Activated CD4-positive, alpha-beta T cell treated with anti-CD3 and anti-CD28 coated beads for 4 hours (primary cell): ENCODE measurements at regions not wholly inside any gene's neighbourhood (a gene's known extent, or its start where the extent isn't known, plus 50 kb on each side); places are given as distances from the start of the nearest gene placed in this dataset.
"Not testable (repeated sequence)": the region's sequence is repeated elsewhere in the genome, so short reads cannot be mapped to it uniquely, and the experiment has no call there.

Experiments
- DNase-seq, 2 donors: peaks; one replicate each; pipeline ENCODE4 v3.0.0-alpha.2; 2020

DNA sequence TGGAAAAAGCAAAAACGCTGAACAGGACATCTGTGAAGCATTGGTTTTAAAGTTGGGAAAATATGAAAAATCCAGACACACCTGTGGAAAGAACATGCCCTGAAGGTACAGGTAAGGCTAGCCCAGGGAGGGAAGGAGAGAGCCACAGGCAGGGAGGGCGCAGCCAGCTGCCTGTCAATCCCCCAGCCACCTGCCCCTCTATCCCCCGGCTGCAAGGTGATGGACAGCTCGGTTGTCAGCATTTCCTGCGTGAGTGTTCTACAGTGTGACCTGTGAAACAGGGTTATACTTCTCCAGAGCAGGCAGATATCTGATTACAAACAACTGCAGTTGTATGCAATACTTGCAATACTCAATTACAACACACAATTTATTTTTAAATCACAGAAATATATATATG lies 358.1 kb downstream of the SMOC2 start:
- DNase-seq, result no peak

DNA sequence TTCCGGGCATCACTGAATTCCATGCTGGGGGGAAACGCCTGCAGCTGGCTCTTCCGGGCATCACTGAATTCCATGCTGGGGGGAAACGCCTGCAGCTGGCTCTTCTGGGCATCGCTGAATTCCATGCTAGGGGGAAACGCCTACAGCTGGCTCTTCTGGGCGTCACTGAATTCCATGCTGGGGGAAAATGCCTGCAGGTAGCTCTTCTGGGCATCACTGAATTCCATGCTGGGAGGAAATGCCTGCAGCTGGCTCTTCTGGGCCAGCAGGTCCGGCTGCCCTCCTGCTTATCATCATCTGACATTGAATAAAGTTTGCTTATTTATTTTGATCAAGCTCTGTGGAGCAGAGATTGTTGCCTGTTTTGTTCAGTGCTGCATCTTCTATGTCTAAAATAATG lies 355.1 kb downstream of the SMOC2 start:
- no peak for DNase-seq

DNA sequence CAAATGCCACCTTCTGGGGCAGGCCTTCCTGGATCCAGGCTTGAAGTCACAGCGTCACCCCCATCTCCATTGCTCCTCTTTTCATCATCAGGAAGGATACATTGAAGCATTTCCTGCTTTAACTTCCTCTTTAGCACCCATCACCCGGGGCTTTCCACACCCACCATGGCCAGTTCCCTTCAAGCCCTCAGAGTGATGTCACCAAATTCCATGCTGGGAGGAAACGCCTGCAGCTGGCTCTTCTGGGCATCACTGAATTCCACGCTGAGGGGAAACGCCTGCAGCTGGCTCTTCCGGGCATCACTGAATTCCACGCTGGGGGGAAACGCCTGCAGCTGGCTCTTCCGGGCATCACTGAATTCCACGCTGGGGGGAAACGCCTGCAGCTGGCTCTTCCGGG lies 354.6 kb downstream of the SMOC2 start:
- not testable (repeated sequence) for DNase-seq

DNA sequence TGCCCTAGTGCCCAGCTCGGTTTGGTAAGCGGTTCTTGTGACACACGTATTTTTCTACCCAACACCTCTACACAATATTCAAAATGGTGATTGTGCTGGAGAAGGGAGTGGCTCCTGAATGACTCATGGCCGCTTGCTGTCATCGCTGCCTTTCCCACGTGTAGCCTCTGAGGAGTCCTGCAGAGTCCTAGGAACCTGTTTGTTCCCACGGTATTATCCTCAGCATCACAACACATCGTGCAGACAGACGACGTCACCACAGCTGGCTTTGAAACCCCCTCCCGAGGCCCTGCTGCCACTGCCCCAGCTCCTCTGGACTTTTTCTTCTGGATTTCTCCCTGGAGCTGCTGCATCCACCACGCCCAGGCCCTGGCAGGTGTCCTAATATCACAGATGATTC lies 353.5 kb downstream of the SMOC2 start:
- no peak for DNase-seq

DNA sequence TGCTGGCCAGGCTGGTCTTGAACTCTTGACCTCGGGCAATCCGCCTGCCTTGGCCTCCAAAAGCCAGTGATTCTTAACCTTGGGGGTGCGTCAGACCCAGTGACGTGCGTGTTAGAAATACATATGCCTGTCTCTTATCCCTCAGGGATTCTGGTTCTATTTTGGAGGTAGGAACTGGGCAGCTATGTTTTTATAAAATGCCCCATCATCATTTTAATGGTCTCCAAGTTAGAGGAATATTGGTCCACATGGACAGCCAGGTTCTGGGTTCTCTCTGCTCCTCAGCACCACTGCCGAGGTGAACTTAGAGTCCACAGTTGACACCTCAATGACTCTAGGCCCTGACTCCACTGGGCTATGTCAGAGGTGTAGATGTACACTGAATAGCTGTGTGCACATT lies 352.7 kb downstream of the SMOC2 start:
- DNase-seq, result no peak

DNA sequence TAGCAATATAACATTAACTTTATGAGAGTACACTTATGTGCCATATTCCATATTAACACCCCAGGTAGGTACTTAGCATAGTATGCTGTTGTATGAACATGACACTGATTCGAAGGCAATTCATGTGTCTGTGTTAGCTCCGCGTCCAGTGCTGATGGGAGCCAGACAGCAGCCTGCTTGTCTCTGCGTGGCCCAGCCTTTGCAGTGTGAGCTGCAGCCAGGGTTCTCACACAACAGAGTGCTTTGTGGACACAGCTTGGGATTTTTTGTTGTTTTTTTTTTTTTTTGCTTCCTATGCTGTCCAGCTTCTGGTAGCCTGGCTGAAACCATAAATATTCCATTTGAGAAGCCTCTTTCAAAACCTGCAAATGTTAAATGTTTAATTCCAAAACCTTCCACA lies 350.9 kb downstream of the SMOC2 start:
- no peak for DNase-seq

DNA sequence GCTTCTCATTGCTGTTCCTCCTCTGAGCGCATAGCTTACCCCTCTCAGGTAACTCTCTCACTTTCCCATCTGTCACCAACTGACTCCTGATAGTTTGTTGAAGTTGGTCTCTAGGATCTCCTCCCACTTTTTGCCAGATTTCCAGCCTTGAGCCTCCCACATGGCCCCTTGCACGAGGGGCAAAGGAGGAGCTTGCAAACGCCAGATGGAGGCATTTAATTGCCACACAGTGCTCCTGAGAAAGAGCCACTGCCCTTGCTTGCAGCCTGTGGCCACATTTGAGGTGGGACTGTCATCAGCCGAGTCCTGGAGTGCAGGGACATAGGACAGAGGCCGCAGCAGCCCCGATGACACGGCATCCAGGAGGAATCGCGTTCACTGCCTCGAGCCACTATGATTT lies 348.7 kb downstream of the SMOC2 start:
- no peak for DNase-seq

DNA sequence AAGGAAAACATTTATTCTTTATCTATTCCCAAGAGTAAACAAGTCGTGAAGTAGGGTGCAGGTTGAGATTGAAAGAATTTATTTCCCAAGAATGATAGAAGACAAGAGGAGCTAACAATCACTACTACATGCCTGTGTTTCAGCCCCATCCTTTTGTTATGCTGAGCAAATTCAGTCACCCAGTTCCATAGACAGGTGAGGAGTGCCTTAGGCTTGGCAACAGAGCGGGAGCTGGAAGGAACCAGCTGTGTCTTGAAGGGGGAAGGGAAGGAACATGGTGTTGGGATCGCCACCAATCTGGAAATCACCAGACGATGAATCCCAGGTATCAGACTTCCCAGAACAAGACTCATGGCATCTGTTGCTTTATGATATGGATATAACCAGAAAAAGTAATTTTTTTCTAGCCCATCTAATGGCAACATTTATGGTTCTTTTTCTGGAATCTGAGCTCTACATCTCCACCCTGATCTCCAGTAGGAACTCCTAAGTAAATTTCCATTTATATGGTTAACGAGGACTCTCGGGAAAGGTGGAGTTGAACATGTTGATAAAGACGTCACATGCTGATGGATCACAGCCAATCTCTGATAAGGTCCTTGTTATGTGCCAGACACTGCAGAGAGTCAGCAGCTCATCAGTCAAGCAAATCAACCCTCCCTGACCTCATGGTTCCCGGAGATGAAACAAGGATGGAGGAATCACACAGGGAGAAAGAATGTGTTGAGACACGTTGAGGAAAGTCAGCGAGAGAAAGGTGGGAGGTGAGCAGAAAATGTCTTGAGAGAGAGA lies 344.9 kb downstream of the SMOC2 start:
- no peak for DNase-seq

DNA sequence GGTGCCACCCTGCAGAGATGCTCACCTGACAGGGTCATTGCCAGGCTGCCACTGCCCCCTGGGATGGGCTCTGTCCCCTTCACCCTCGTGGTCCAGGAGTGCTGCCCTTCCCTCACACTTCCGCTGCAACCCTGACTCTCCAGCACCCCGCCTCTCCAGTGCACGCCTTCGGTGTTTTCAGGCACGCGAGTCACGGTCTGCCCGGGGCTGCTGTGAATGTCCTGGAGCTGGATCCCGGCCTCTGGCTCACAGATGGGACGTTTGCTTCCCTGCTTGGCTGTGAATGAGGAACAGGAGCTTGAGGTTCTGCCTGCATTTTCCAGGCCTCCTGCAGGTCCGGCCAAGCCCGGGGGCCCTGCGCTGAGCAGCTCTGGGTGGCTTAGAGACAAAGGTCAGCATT lies 343.4 kb downstream of the SMOC2 start:
- DNase-seq, result no peak

DNA sequence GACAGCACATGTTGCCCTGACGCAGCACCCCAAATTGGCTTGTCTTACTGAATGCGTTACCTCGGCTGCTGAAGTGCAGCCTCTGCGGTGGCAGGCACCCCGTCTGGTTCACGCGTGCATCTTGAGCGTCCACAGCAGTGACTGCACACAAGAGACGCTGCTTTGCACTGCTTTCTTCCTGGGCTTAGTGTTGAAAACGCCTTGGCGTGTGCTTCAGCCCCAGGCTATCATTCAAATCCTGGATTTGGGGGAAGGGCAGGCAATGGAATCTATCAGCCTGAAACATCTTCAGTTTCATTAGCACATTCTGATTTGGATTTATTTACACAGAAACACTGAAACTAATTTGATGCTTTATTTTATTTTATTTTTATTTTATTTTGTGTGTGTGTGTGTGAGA lies 342.7 kb downstream of the SMOC2 start:
- DNase-seq, result no peak

DNA sequence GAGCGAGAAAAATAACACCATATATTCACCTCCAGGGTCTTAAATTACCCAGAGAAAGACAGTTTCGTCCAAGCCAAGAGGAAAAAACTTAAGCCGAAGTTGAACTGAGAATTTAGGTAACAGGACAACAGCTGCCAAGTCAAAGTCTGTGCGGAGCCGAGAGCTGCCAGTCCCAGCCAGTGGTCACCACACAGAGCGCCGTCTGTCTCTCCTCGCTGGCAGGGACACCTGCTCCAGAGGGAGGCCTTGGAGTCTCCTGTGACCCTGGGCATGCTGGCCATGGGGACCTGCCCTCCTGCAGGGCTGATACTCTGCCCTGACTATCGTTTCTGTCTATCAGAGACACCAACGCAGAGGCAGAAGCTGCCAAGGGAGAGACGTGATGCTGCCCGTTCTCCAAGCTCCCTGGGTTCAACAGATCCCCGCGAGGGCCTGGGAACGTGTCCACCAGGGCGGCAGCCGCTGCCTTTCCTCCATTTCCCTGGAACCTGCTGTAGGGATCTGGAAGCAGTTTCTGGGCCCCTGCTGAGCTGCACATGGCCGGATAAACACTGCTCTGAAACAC lies 341.3 kb downstream of the SMOC2 start:
- no peak for DNase-seq

DNA sequence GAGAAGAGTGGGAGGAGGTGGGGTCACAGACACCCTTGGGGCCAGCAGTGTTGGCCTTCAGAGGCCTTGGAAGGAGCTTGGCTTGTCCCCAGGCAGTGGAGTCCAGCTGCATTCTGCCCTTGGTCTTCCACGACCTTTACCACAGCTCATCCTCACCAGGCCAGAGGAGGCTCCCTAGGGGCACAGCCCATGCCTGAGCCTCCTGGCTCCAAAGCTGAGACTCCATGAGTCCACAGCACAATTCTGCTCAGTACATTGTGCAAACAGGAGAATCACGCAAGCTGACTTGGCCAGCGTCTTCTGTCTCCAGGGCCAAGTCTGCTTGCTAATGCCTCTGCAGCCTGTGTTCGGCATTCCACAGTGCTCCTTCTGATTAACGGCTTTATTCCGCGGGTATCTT lies 337.2 kb downstream of the SMOC2 start:
- DNase-seq, result no peak

DNA sequence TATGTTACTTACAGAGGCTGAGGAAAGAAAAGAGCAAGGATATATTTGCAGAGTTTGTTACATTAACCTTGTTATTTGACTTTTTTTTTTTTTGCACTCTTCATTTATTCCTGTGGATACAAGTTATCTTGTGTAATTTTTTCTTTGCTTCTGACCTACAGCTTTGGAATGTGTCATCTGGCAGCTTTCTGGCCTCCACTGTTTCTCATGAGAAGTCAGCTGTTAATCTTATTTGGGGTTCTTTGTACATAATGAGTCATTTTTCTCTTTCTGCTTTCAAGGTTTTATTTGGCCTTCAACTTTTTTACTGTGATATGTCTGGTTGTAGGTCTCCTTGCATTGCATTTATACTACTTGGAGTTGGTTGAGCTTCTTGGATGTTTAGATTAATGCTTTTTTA lies 333.4 kb downstream of the SMOC2 start:
- DNase-seq, result no peak

DNA sequence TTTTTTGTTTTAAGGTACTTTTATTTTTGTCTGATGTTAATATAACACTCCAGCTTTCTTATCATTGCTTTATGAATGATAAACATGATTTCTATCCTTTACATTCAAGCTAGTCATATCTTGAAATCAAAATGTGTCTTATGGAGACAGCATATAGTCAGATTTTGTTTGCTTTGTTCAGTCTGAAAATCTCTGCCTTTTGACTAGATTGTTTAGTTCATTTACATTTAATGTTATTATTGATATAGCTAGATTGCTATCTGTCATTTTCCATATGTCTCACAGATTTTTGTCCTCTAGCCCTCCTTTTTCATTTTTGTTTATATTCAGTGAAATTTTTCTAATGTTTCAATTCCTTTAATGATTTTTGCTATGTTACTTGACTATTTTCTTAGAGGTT lies 332.8 kb downstream of the SMOC2 start:
- DNase-seq, result no peak

DNA sequence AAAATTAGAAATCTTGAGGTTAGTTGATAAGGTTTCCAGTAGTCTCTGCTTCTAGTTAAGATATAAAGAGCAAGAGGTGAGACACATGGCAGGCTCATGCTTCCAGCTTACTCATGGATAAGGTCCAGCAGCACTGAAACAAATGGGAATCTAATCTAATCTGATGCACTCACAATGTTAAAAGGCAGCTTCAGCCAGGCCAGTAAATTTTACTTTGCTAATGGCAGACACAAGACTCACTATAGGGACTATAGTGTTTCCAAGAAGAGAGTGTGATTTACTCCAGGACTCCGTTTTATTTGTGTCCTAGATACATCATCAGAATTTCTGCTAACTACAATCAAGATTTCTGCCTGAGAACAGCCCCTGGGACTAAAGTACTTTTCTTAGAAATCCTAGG lies 324.8 kb downstream of the SMOC2 start:
- no peak for DNase-seq

DNA sequence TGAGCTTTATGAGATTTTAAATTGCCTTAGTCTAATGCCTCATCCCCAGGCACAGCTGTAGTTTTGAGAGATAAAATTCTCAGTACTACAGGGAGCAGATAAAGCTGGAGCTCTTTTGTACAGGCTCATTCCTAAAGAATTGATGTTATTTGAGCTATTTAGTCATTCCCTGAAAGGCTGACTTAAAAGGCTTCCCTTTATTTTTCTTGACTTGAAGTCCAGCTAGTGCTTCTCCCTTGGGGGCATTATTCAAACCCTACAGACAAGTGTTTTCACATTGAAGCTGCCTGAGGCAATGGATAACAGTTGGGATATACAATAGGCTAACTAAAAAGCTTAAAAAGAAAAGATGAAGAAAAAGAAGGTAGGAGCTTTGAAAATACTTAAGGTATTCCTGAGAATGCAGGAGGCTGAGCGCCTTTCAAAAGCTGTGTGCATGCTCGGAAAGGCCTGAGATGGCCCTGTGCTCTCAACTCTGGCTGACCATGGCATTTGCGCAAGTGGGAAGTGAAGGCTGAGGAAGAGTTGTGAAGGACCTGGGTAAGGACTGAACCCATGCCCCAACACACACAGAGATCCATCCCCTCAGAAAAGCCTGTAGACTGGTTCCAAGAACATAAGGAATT lies 315.1 kb downstream of the SMOC2 start:
- no peak for DNase-seq

DNA sequence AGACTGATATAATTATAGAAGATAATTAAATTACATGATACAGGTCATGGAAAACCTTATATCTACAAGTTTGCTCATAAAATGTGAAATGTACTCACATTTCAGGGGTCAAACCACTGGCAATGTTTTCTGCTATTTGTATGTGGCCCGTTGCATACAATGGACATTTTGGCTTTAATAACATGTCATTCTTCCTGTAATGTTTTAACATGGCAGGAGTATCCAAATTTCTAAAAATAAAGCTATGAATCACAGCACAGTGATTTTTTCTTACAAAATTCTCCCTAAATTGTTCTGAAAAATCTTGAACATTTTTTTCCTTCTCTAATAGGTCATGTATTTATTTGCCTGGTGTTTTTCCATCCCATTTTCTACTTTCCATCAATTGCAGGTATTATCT lies 305.7 kb downstream of the SMOC2 start:
- no peak for DNase-seq

DNA sequence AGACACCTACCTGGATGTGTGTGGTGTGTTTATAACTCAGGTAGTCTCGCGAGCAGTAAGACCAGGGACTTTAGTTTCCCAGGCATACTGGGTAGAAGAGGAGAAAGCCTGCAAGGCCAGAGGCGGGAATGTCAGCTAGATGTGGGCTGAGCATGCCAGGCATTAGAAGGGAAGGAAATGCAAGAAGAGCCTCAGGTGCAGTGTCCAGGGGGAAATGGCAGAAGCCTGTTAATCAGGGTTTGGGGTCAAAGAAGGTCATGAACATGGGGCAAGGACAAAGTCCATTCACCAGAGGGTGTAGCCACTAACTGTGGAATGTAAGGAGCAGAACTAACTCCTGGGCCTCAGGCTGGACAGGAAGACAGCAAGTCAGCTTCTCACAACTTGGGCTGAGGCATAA lies 305.0 kb downstream of the SMOC2 start:
- DNase-seq, result no peak

DNA sequence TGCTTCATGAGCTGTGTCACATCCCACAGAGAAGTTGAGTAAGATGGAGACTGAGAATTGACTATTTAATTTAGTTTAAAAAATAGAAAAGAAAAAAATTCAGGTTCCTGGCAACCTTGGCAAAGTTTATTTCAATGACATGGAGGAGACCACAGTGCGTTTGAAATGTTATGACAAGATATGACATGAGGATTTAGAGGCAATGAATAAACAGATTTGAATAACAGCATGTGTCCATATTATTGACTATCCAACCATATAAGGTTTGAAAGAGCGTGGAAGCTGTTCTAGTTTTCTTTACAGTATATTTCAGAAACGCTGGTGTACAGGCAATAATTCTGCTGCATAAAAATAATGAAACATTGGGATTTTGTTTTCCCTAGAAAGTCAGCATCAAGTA lies 303.9 kb downstream of the SMOC2 start:
- DNase-seq, result no peak

DNA sequence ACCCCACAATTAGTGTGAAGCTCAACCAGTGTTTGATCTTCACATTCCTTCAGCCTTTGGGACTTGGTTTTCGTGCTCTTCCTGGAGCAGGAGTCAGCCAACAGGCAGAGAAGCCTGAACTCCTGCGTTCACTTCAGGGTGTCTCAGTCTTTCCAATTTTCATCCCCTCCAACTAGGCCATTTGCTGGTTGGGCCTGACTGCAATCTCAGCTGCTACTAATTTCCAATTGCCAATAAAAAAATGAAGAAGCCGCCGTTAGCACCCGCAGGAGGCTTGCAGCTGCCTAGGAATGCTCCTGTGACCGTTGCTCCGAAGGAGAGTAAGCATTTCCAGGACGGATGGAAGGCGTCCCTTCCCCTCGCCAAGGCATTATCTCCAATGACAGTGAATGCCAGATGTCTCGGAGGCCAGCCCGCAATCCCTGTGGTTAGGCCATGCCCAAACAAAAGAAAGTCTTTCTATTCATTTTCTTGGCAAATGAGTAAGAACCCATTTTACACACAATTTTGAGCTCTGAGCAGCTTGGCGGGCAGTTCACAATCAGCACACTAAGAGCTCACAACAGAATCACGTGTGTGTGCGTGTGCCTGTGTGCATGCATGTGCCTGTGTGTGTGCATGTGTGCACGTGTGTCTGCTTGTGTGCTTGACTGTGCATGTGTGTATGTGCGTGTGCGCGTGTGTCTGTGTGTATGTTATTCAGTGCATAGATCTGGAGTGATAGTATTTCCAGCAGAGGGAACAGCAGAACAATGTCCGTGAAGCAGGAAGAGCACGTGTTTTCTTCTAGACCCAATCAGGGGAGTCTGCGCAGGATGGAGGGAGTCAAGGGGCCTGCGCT lies 301.2 kb downstream of the SMOC2 start:
- no peak for DNase-seq

DNA sequence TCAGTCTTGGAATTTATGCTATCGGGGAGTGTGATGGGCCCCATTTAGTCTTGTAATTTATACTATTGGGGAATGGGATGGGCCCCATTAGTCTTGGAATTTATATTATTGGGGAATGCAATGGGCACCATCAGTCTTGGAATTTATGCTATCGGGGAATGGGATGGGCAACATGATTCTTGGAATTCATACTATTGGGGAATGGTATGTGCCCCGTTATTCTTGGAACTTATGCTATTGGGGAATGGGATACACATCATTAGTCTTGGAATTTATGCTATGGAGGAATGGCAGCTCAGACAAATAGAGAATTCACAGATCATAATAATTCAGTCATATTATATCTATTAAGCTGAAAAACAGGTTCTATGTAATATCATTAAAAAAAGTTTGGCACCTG lies 300.3 kb downstream of the SMOC2 start:
- no peak for DNase-seq

DNA sequence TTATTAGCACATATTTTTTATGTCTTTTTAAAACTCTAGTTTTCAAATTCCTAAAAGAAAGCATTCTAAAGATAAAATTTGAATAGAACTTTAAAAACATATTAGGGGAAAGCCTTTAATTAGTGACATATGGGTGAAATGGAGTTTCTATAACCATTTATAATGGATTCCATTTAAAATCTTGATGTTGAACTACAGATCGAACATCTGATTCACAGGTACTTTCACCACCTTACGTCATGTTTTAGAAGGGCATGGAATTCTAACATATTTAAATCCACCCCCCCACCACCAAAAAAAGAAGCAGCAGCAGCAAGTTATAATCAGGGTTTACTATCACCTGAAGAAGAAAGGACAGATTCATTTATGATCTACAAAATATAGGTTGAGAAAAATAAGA lies 298.4 kb downstream of the SMOC2 start:
- DNase-seq, result no peak

DNA sequence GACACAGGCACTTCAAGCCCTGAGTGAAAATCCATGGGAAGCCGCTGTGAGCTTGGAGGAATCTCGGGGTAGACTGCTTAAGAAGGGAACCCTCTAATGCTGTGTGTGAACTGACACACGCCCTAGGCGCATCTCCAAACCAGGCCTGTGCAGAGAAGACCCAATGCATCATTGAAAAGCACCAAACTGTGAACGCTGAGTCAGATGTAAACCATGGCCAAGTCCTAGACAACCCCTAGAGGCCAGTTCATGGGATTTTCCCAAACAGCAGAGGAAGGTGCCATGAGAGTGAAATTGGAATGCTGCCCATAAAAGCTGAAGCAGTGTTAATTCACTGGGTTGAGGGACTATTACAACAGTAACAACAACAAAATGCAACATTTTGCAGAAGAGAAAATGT lies 296.5 kb downstream of the SMOC2 start:
- DNase-seq, result no peak

DNA sequence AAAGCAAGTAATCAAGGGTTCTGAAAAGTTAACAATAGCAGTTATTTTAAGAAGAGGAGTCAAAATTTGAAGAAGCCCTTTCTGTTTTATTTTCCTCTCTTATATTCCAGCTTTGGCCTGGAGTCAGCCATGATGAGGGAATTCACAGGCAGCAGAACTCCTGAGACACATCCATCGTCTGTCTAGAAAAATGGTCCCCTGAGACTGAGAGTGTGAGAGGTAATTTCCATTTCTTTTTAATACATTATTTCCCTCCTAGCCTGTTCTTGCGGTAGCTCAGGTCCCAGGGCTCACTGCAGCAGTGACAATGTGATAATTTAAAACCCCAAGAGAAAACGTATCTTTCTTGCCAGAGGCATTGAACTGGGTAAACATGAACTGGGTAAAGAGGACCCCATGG lies 296.0 kb downstream of the SMOC2 start:
- no peak for DNase-seq
